ENCODE measurements at regions not wholly inside any gene's neighbourhood (a gene's known extent, or its start where the extent isn't known, plus 50 kb on each side); places are given as distances from the start of the nearest gene placed in this dataset.

DNA sequence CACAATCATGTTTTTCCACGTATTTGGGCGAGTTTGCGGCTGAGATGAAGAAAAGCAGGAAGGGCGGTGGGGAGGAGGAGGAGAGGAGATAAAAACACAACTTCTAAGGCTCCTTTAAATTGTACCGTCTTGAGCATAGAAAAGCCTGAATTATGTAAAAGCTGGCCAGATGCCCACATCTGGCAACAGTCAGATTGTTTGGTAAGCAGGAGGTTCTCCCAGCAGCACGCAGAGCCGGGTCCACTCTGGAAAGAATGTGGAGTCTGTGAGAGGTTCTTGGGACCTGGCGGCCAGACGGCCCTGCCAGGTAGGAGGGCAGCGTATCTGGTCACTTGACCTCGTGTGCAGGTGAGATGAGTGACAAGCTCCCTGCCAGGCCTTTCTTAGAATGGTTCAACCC is 215.3 kb upstream of the APCDD1 start:
- no peak for ATAC-seq
- Mint-ChIP-seq H3K9me3 (no peaks in the 10 kb centered on the region), H3K36me3 (ENCODE audit: low read depth) (no peaks in the 10 kb centered on the region), H3K27ac (no peak overlapping the region), H3K4me3 (no peak overlapping the region), H3K4me1 (peaks cover 8% of the 10 kb centered on the region; the same call in 2 of the 3 replicates), H3K27me3 (ENCODE audit: insufficient read depth, low read depth, poor library complexity) (peaks cover 5% of the 10 kb centered on the region)
- H3F3A ChIP-seq (replicated peaks; ENCODE audit: low read depth) = no peaks in the 10 kb centered on the region
- H4K20me1 ChIP-seq (replicated peaks; ENCODE audit: insufficient read depth) = no peaks in the 10 kb centered on the region
- no peaks in the 10 kb centered on the region for H3K27me3 ChIP-seq (ENCODE audit: insufficient read depth)
- no peaks in the 10 kb centered on the region for H3K79me2 ChIP-seq (replicated peaks; ENCODE audit: insufficient read depth)
- no peaks in the 10 kb centered on the region for H3K36me3 ChIP-seq (ENCODE audit: insufficient read depth)
- H2AFZ ChIP-seq = no peak overlapping the region
- no peak overlapping the region for H3K4me2 ChIP-seq
- H3K4me3 ChIP-seq = no peak overlapping the region
- H3K27ac ChIP-seq (ENCODE audit: low read depth) = no peak overlapping the region
- no peaks in the 10 kb centered on the region for H3K4me1 ChIP-seq (ENCODE audit: insufficient read depth)
- no peak for DNase-seq (ENCODE audit: low spot score)
- peaks cover 9% of the 10 kb centered on the region; the same call in 1 of the 2 replicates for H3K9me2 ChIP-seq (ENCODE audit: insufficient read depth)
- TF ChIP-seq, protein P1, sequence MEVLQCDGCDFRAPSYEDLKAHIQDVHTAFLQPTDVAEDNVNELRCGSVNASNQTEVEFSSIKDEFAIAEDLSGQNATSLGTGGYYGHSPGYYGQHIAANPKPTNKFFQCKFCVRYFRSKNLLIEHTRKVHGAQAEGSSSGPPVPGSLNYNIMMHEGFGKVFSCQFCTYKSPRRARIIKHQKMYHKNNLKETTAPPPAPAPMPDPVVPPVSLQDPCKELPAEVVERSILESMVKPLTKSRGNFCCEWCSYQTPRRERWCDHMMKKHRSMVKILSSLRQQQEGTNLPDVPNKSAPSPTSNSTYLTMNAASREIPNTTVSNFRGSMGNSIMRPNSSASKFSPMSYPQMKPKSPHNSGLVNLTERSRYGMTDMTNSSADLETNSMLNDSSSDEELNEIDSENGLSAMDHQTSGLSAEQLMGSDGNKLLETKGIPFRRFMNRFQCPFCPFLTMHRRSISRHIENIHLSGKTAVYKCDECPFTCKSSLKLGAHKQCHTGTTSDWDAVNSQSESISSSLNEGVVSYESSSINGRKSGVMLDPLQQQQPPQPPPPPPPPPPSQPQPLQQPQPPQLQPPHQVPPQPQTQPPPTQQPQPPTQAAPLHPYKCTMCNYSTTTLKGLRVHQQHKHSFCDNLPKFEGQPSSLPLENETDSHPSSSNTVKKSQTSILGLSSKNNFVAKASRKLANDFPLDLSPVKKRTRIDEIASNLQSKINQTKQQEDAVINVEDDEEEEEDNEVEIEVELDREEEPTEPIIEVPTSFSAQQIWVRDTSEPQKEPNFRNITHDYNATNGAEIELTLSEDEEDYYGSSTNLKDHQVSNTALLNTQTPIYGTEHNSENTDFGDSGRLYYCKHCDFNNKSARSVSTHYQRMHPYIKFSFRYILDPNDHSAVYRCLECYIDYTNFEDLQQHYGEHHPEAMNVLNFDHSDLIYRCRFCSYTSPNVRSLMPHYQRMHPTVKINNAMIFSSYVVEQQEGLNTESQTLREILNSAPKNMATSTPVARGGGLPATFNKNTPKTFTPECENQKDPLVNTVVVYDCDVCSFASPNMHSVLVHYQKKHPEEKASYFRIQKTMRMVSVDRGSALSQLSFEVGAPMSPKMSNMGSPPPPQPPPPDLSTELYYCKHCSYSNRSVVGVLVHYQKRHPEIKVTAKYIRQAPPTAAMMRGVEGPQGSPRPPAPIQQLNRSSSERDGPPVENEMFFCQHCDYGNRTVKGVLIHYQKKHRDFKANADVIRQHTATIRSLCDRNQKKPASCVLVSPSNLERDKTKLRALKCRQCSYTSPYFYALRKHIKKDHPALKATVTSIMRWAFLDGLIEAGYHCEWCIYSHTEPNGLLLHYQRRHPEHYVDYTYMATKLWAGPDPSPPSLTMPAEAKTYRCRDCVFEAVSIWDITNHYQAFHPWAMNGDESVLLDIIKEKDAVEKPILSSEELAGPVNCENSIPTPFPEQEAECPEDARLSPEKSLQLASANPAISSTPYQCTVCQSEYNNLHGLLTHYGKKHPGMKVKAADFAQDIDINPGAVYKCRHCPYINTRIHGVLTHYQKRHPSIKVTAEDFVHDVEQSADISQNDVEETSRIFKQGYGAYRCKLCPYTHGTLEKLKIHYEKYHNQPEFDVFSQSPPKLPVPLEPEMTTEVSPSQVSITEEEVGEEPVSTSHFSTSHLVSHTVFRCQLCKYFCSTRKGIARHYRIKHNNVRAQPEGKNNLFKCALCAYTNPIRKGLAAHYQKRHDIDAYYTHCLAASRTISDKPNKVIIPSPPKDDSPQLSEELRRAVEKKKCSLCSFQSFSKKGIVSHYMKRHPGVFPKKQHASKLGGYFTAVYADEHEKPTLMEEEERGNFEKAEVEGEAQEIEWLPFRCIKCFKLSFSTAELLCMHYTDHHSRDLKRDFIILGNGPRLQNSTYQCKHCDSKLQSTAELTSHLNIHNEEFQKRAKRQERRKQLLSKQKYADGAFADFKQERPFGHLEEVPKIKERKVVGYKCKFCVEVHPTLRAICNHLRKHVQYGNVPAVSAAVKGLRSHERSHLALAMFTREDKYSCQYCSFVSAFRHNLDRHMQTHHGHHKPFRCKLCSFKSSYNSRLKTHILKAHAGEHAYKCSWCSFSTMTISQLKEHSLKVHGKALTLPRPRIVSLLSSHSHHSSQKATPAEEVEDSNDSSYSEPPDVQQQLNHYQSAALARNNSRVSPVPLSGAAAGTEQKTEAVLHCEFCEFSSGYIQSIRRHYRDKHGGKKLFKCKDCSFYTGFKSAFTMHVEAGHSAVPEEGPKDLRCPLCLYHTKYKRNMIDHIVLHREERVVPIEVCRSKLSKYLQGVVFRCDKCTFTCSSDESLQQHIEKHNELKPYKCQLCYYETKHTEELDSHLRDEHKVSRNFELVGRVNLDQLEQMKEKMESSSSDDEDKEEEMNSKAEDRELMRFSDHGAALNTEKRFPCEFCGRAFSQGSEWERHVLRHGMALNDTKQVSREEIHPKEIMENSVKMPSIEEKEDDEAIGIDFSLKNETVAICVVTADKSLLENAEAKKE (CRISPR knock-in tag; IDR thresholded peaks at IDR 0.05) = no peak
- no peak for TF ChIP-seq ZNF114 (CRISPR knock-in tag; IDR thresholded peaks at IDR 0.05)
- TF ChIP-seq CREB1 (CRISPR knock-in tag; IDR thresholded peaks at IDR 0.05; ENCODE audit: low read depth) = no peak
- TF ChIP-seq POLR2AphosphoS5 (IDR thresholded peaks at IDR 0.05; ENCODE audit: low read depth) = no peak
- TF ChIP-seq, protein P2, sequence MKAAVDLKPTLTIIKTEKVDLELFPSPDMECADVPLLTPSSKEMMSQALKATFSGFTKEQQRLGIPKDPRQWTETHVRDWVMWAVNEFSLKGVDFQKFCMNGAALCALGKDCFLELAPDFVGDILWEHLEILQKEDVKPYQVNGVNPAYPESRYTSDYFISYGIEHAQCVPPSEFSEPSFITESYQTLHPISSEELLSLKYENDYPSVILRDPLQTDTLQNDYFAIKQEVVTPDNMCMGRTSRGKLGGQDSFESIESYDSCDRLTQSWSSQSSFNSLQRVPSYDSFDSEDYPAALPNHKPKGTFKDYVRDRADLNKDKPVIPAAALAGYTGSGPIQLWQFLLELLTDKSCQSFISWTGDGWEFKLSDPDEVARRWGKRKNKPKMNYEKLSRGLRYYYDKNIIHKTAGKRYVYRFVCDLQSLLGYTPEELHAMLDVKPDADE (IDR thresholded peaks at IDR 0.05) = no peak
- TF ChIP-seq NANOG (IDR thresholded peaks at IDR 0.05; ENCODE audit: borderline replicate concordance) = no peak
- no peak for TF ChIP-seq JUNB (IDR thresholded peaks at IDR 0.05; ENCODE audit: unreplicated experiment)
- TF ChIP-seq, protein P3, sequence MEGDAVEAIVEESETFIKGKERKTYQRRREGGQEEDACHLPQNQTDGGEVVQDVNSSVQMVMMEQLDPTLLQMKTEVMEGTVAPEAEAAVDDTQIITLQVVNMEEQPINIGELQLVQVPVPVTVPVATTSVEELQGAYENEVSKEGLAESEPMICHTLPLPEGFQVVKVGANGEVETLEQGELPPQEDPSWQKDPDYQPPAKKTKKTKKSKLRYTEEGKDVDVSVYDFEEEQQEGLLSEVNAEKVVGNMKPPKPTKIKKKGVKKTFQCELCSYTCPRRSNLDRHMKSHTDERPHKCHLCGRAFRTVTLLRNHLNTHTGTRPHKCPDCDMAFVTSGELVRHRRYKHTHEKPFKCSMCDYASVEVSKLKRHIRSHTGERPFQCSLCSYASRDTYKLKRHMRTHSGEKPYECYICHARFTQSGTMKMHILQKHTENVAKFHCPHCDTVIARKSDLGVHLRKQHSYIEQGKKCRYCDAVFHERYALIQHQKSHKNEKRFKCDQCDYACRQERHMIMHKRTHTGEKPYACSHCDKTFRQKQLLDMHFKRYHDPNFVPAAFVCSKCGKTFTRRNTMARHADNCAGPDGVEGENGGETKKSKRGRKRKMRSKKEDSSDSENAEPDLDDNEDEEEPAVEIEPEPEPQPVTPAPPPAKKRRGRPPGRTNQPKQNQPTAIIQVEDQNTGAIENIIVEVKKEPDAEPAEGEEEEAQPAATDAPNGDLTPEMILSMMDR (conservative IDR thresholded peaks at IDR 0.05; ENCODE audit: low read depth in 2 of 2) = no peak
- TF ChIP-seq EZH2 (IDR thresholded peaks at IDR 0.05; ENCODE audit: low read depth, unreplicated experiment) = no peak
- no peak for TF ChIP-seq EZH2phosphoT487 (IDR thresholded peaks at IDR 0.05; ENCODE audit: unreplicated experiment)
- no peak for TF ChIP-seq ZNF331 (CRISPR knock-in tag; IDR thresholded peaks at IDR 0.05; ENCODE audit: low read depth)
- TF ChIP-seq STAT1 (IDR thresholded peaks at IDR 0.05; ENCODE audit: unreplicated experiment) = no peak
- TF ChIP-seq, protein P4, sequence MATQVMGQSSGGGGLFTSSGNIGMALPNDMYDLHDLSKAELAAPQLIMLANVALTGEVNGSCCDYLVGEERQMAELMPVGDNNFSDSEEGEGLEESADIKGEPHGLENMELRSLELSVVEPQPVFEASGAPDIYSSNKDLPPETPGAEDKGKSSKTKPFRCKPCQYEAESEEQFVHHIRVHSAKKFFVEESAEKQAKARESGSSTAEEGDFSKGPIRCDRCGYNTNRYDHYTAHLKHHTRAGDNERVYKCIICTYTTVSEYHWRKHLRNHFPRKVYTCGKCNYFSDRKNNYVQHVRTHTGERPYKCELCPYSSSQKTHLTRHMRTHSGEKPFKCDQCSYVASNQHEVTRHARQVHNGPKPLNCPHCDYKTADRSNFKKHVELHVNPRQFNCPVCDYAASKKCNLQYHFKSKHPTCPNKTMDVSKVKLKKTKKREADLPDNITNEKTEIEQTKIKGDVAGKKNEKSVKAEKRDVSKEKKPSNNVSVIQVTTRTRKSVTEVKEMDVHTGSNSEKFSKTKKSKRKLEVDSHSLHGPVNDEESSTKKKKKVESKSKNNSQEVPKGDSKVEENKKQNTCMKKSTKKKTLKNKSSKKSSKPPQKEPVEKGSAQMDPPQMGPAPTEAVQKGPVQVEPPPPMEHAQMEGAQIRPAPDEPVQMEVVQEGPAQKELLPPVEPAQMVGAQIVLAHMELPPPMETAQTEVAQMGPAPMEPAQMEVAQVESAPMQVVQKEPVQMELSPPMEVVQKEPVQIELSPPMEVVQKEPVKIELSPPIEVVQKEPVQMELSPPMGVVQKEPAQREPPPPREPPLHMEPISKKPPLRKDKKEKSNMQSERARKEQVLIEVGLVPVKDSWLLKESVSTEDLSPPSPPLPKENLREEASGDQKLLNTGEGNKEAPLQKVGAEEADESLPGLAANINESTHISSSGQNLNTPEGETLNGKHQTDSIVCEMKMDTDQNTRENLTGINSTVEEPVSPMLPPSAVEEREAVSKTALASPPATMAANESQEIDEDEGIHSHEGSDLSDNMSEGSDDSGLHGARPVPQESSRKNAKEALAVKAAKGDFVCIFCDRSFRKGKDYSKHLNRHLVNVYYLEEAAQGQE (IDR thresholded peaks at IDR 0.05; ENCODE audit: unreplicated experiment) = no peak
